ENCODE measurements at regions not wholly inside any gene's neighbourhood (a gene's known extent, or its start where the extent isn't known, plus 50 kb on each side); places are given as distances from the start of the nearest gene placed in this dataset.

DNA sequence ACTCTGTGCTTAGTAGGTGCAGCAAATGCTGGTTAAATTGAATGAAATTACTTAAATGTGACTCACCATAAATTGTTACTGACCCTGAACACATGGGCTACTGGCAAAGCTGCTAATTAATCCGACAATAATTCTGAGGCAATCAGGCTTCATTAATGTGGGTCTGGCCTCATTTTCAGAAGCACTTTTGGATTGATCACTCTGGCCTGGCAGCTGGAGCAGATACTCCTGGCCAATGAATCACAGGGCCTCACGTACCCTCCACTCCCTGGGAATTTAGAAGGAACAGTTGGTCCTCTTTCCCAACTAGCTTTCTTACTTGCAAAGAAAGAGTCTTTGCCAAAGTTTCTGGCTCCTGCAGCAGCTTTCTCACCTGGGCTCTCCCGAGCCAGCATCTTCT is 162.0 kb upstream of the ZKSCAN2 start:
- no peaks in the 10 kb centered on the region for H3K9me3 Mint-ChIP-seq
- H3K4me1 Mint-ChIP-seq = no peaks in the 10 kb centered on the region
- ATAC-seq (no peak), DNase-seq (ENCODE audit: low spot score) (no peak)
- ChIA-PET CTCF (no interaction called here), POLR2A (no interaction called here)
- no peak overlapping the region for H3K4me3 Mint-ChIP-seq
- no peak overlapping the region for H3K27ac Mint-ChIP-seq
- H3K27me3 Mint-ChIP-seq (ENCODE audit: low read depth) = no peaks in the 10 kb centered on the region
- no peaks in the 10 kb centered on the region for H3K36me3 Mint-ChIP-seq
- TF ChIP-seq MXD4 (CRISPR knock-in tag; IDR thresholded peaks at IDR 0.05; ENCODE audit: borderline replicate concordance) = no peak

DNA sequence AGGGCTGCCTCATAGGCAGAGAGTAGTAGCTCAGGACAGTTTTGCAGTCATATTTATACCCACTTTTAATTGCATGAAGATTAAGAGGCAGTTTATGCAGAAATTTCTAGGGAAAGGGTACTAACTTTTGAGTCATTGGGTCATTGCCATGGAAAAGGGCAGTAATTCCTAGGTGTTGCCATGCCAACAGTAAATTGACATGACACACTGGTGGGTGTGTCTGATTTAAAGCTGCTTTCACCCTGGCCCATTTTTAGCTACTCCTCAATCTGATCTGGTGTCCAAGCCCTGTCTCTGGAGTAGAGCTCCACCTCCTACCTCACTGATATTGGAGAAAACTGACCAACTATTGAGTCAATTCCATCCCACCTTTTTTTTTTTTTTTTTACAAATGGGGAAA is 161.5 kb upstream of the ZKSCAN2 start:
- no peak overlapping the region for H3K4me3 Mint-ChIP-seq
- no peaks in the 10 kb centered on the region for H3K9me3 Mint-ChIP-seq
- no peak for ATAC-seq
- no peaks in the 10 kb centered on the region for H3K27me3 Mint-ChIP-seq (ENCODE audit: low read depth)
- DNase-seq (ENCODE audit: low spot score) = no peak
- H3K4me1 Mint-ChIP-seq = no peaks in the 10 kb centered on the region
- ChIA-PET CTCF (no interaction called here), POLR2A (no interaction called here)
- TF ChIP-seq, protein P1, sequence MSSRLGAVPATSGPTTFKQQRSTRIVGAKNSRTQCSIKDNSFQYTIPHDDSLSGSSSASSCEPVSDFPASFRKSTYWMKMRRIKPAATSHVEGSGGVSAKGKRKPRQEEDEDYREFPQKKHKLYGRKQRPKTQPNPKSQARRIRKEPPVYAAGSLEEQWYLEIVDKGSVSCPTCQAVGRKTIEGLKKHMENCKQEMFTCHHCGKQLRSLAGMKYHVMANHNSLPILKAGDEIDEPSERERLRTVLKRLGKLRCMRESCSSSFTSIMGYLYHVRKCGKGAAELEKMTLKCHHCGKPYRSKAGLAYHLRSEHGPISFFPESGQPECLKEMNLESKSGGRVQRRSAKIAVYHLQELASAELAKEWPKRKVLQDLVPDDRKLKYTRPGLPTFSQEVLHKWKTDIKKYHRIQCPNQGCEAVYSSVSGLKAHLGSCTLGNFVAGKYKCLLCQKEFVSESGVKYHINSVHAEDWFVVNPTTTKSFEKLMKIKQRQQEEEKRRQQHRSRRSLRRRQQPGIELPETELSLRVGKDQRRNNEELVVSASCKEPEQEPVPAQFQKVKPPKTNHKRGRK (CRISPR knock-in tag; IDR thresholded peaks at IDR 0.05; ENCODE audit: borderline replicate concordance) = no peak
- TF ChIP-seq OVOL2 (CRISPR knock-in tag; IDR thresholded peaks at IDR 0.05; ENCODE audit: borderline replicate concordance) = no peak
- TF ChIP-seq, protein P2, sequence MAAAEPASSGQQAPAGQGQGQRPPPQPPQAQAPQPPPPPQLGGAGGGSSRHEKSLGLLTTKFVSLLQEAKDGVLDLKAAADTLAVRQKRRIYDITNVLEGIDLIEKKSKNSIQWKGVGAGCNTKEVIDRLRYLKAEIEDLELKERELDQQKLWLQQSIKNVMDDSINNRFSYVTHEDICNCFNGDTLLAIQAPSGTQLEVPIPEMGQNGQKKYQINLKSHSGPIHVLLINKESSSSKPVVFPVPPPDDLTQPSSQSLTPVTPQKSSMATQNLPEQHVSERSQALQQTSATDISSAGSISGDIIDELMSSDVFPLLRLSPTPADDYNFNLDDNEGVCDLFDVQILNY (CRISPR knock-in tag; IDR thresholded peaks at IDR 0.05) = no peak
- no peak for TF ChIP-seq NFYB (CRISPR knock-in tag; conservative IDR thresholded peaks at IDR 0.05; ENCODE audit: low read depth)
- no peak for TF ChIP-seq HMGA2 (CRISPR knock-in tag; IDR thresholded peaks at IDR 0.05)
- TF ChIP-seq, protein P3, sequence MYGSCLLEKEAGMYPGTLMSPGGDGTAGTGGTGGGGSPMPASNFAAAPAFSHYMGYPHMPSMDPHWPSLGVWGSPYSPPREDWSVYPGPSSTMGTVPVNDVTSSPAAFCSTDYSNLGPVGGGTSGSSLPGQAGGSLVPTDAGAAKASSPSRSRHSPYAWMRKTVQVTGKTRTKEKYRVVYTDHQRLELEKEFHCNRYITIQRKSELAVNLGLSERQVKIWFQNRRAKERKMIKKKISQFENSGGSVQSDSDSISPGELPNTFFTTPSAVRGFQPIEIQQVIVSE (CRISPR knock-in tag; IDR thresholded peaks at IDR 0.05; ENCODE audit: borderline replicate concordance) = no peak
- TF ChIP-seq, protein P4, sequence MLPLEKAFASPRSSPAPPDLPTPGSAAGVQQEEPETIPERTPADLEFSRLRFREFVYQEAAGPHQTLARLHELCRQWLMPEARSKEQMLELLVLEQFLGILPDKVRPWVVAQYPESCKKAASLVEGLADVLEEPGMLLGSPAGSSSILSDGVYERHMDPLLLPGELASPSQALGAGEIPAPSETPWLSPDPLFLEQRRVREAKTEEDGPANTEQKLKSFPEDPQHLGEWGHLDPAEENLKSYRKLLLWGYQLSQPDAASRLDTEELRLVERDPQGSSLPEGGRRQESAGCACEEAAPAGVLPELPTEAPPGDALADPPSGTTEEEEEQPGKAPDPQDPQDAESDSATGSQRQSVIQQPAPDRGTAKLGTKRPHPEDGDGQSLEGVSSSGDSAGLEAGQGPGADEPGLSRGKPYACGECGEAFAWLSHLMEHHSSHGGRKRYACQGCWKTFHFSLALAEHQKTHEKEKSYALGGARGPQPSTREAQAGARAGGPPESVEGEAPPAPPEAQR (CRISPR knock-in tag; IDR thresholded peaks at IDR 0.05) = no peak
- TF ChIP-seq, protein P5, sequence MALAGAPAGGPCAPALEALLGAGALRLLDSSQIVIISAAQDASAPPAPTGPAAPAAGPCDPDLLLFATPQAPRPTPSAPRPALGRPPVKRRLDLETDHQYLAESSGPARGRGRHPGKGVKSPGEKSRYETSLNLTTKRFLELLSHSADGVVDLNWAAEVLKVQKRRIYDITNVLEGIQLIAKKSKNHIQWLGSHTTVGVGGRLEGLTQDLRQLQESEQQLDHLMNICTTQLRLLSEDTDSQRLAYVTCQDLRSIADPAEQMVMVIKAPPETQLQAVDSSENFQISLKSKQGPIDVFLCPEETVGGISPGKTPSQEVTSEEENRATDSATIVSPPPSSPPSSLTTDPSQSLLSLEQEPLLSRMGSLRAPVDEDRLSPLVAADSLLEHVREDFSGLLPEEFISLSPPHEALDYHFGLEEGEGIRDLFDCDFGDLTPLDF (CRISPR knock-in tag; IDR thresholded peaks at IDR 0.05) = no peak
- TF ChIP-seq, protein P6, sequence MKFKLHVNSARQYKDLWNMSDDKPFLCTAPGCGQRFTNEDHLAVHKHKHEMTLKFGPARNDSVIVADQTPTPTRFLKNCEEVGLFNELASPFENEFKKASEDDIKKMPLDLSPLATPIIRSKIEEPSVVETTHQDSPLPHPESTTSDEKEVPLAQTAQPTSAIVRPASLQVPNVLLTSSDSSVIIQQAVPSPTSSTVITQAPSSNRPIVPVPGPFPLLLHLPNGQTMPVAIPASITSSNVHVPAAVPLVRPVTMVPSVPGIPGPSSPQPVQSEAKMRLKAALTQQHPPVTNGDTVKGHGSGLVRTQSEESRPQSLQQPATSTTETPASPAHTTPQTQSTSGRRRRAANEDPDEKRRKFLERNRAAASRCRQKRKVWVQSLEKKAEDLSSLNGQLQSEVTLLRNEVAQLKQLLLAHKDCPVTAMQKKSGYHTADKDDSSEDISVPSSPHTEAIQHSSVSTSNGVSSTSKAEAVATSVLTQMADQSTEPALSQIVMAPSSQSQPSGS (CRISPR knock-in tag; IDR thresholded peaks at IDR 0.05; ENCODE audit: borderline replicate concordance, low read depth) = no peak
- H3K36me3 Mint-ChIP-seq = no peaks in the 10 kb centered on the region
- H3K27ac Mint-ChIP-seq = no peak overlapping the region

DNA sequence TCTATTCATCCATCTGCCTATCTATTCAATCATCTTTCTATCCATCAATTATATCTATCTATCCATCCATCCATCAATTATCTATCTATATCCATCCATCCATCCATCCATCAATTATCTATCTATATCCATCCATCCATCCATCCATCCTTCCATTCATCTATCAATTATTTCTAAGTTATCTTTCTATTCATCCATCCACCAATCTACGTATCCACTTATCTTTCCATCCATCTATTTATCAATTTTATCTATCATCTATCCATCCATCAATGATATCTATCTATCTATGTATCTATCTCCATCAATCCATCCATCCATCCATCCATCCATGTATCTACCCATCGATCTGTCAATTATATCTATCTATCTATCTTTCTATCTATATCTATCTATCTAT is 158.4 kb upstream of the ZKSCAN2 start:
- ATAC-seq = no peak
- no peak overlapping the region for H3K4me3 Mint-ChIP-seq
- H3K27me3 Mint-ChIP-seq (ENCODE audit: low read depth) = no peaks in the 10 kb centered on the region
- no peak overlapping the region for H3K27ac Mint-ChIP-seq
- CTCF ChIA-PET = no interaction called here
- peaks cover 14% of the 10 kb centered on the region for H3K4me1 Mint-ChIP-seq
- no peaks in the 10 kb centered on the region for H3K36me3 Mint-ChIP-seq
- no peak for DNase-seq (ENCODE audit: low spot score)
- POLR2A ChIA-PET = no interaction called here
- H3K9me3 Mint-ChIP-seq = no peaks in the 10 kb centered on the region
- TF ChIP-seq, protein P7, sequence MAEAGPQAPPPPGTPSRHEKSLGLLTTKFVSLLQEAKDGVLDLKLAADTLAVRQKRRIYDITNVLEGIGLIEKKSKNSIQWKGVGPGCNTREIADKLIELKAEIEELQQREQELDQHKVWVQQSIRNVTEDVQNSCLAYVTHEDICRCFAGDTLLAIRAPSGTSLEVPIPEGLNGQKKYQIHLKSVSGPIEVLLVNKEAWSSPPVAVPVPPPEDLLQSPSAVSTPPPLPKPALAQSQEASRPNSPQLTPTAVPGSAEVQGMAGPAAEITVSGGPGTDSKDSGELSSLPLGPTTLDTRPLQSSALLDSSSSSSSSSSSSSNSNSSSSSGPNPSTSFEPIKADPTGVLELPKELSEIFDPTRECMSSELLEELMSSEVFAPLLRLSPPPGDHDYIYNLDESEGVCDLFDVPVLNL (CRISPR knock-in tag; IDR thresholded peaks at IDR 0.05; ENCODE audit: borderline replicate concordance, low read depth) = no peak
- TF ChIP-seq, protein P3 (CRISPR knock-in tag; IDR thresholded peaks at IDR 0.05; ENCODE audit: borderline replicate concordance) = no peak
- TF ChIP-seq, protein P8, sequence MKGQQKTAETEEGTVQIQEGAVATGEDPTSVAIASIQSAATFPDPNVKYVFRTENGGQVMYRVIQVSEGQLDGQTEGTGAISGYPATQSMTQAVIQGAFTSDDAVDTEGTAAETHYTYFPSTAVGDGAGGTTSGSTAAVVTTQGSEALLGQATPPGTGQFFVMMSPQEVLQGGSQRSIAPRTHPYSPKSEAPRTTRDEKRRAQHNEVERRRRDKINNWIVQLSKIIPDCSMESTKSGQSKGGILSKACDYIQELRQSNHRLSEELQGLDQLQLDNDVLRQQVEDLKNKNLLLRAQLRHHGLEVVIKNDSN (CRISPR knock-in tag; IDR thresholded peaks at IDR 0.05) = no peak
- TF ChIP-seq, protein P9, sequence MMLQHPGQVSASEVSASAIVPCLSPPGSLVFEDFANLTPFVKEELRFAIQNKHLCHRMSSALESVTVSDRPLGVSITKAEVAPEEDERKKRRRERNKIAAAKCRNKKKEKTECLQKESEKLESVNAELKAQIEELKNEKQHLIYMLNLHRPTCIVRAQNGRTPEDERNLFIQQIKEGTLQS (CRISPR knock-in tag; conservative IDR thresholded peaks at IDR 0.05) = no peak
- TF ChIP-seq ZNF121 (CRISPR knock-in tag; IDR thresholded peaks at IDR 0.05) (no peak), NFATC4 (CRISPR knock-in tag; IDR thresholded peaks at IDR 0.05) (no peak), EMX1 (CRISPR knock-in tag; IDR thresholded peaks at IDR 0.05) (no peak), FOXP1 (CRISPR knock-in tag; IDR thresholded peaks at IDR 0.05; ENCODE audit: borderline replicate concordance) (no peak), NFYB (CRISPR knock-in tag; conservative IDR thresholded peaks at IDR 0.05; ENCODE audit: low read depth) (no peak)
- TF ChIP-seq, protein P2 (CRISPR knock-in tag; IDR thresholded peaks at IDR 0.05) = no peak

Measured in WTC11 (cell line).